ENCODE measurements at regions not wholly inside any gene's neighbourhood (a gene's known extent, or its start where the extent isn't known, plus 50 kb on each side); places are given as distances from the start of the nearest gene placed in this dataset.

DNA sequence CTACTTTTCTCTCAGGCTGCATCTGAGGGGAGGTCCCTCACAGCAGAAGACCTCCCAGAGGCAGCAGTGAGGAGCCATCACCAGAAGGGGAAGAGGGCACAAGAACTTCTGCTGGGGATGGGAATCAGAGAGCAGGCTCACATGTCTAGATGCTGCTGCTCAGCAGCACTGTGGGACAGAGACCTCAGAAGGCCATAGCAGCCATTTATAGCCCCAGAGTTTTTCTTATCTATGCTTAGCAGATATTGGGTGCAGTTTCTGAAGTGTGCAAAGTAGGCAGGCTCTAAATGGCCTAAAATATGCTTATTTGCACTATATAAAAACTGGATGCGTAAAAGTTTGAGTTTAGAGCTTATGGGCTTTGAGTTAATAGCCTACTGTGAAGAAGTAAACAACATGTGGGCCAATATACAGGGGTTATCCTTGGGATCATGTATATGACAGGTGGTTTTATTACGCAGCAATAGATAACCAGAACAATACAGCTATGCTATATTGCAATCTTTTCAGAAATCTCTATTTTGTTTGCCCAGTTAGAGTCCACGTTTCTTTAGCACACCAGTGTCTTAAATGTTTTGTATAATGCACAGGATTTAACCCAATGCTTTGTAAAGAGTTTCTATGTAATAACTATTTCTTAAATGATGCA lies 60.2 kb upstream of the TMEM244 start:
- no peak for DNase-seq

GRCh38 chr6:129920103-129920798 lies 59.1 kb upstream of the TMEM244 start:
- Histone ChIP-seq H3K27me3 (no peaks in the 10 kb centered on the region), H3K4me1 (no peaks in the 10 kb centered on the region), H3K27ac (no peak overlapping the region), H3K4me3 (no peak overlapping the region), H3K9me3 (no peaks in the 10 kb centered on the region), H3K36me3 (ENCODE audit: low read depth, missing control alignments) (no peaks in the 10 kb centered on the region)
- intact Hi-C loops (cut with DNase I; ENCODE audit: low total_unique reads): no loop called here
- TF ChIP-seq POLR2A (IDR thresholded peaks at IDR 0.05): no peak
- TF ChIP-seq, protein P1, sequence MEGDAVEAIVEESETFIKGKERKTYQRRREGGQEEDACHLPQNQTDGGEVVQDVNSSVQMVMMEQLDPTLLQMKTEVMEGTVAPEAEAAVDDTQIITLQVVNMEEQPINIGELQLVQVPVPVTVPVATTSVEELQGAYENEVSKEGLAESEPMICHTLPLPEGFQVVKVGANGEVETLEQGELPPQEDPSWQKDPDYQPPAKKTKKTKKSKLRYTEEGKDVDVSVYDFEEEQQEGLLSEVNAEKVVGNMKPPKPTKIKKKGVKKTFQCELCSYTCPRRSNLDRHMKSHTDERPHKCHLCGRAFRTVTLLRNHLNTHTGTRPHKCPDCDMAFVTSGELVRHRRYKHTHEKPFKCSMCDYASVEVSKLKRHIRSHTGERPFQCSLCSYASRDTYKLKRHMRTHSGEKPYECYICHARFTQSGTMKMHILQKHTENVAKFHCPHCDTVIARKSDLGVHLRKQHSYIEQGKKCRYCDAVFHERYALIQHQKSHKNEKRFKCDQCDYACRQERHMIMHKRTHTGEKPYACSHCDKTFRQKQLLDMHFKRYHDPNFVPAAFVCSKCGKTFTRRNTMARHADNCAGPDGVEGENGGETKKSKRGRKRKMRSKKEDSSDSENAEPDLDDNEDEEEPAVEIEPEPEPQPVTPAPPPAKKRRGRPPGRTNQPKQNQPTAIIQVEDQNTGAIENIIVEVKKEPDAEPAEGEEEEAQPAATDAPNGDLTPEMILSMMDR (IDR thresholded peaks at IDR 0.05): no peak
- no peak for DNase-seq
- WGBS, 2 donors: 75 to 81% methylated on average over 7 of the region's 7 CpGs

More for the DNA sequence above, 60.2 kb upstream of the TMEM244 start:
- no peak overlapping the region for H3K4me3 ChIP-seq
- intact Hi-C loops (cut with DNase I; ENCODE audit: low total_unique reads): no loop called here
- no peaks in the 10 kb centered on the region for H3K36me3 ChIP-seq (ENCODE audit: low read depth, missing control alignments)
- TF ChIP-seq, protein P1 (IDR thresholded peaks at IDR 0.05): no peak
- TF ChIP-seq POLR2A (IDR thresholded peaks at IDR 0.05): no peak
- no peaks in the 10 kb centered on the region for H3K9me3 ChIP-seq
- H3K4me1 ChIP-seq: no peaks in the 10 kb centered on the region
- whole genome bisulfite sequencing, 2 donors: 63 to 79% methylated on average over 3 of the region's 3 CpGs
- no peaks in the 10 kb centered on the region for H3K27me3 ChIP-seq
- no peak overlapping the region for H3K27ac ChIP-seq

GRCh38 chr6:129911732-129912131 lies 50.6 kb upstream of the TMEM244 start:
- no peak overlapping the region for H3K4me3 ChIP-seq
- intact Hi-C loops (cut with DNase I; ENCODE audit: low total_unique reads): no loop called here
- no peaks in the 10 kb centered on the region for H3K27me3 ChIP-seq
- no peak for DNase-seq
- 71 to 83% methylated on average over 1 of the region's 1 CpG for WGBS, 2 donors
- no peaks in the 10 kb centered on the region for H3K9me3 ChIP-seq
- H3K27ac ChIP-seq: no peak overlapping the region
- no peaks in the 10 kb centered on the region for H3K36me3 ChIP-seq (ENCODE audit: low read depth, missing control alignments)
- no peaks in the 10 kb centered on the region for H3K4me1 ChIP-seq
- TF ChIP-seq, protein P1 (IDR thresholded peaks at IDR 0.05): no peak
- no peak for TF ChIP-seq POLR2A (IDR thresholded peaks at IDR 0.05)
